HG03139 (cell line): ENCODE measurements at regions not wholly inside any gene's neighbourhood (a gene's known extent, or its start where the extent isn't known, plus 50 kb on each side); places are given as distances from the start of the nearest gene placed in this dataset.
"Not testable (repeated sequence)": the region's sequence is repeated elsewhere in the genome, so short reads cannot be mapped to it uniquely, and the experiment has no call there.

ENCODE experiments used
- ATAC-seq: cut with Tn5 transposase; IDR thresholded peaks from one replicate; pipeline ENCODE4 v1.9.1; 2021; ENCODE audit not compliant: unreplicated experiment

DNA sequence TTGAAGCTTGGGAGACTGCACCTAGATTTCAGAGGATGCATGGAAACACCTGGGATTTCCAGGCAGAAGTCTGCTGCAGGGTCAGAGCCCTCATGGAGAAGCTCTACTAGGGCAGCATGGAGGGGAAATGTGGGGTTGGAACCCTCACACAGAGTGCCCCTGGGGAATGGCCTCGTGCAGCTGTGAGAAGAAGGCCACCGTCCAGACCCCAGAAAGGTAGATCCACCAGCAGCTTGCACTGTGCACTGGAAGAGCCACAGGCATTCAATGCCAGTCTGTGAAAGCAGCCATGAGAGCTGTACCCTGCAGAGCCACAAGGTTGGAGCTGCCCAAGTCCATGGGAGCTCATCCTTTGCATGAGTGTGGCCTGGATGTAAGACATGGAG, 285.3 kb upstream of the FAM174A start:
- no peak for ATAC-seq

- ATAC-seq: no peak
Measured at GRCh38 chr5:100249211-100249883, 285.8 kb upstream of the FAM174A start.

- no peak for ATAC-seq
Measured at GRCh38 chr5:100232736-100233135, 302.4 kb upstream of the FAM174A start.

DNA sequence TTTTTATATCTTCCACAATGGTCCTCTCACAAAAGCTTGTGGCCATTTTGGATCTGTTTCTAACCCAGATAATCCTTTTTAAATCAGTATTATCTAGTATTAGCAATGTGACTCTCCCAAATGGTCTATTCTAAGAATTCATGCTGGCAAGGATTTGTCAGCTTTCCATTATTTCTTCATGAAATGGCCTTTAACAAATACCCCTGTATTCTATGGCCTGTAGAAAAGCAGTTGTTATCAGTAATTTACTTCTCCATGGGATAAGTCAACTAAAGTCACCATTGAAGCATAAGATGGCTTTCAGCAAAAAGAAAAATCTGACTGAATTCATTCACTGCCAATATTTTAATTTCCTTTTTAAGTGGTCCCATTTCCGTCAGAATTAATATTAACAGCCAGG, 346.4 kb upstream of the FAM174A start:
- no peak for ATAC-seq

DNA sequence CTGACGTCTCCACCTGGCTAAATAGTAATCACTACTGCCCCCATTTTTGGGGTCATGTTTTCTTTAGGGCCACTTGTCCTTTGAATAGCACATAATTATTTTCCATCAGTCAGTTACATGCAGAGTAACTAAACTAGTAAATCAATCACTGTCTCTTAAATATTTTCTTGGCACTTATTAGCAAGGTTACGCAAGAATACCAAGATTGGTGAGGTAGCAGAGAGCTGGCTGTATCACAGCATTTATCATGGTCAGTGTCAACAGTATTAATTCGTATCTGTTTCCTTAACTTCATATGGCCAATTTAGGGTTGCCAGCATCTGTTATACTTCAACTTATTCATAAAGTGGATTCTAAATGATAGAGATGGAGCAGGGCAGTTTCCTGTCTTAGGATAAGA, 346.8 kb upstream of the FAM174A start:
- no peak for ATAC-seq

GRCh38 chr5:100186181-100186580, 349.0 kb upstream of the FAM174A start:
- no peak for ATAC-seq

DNA sequence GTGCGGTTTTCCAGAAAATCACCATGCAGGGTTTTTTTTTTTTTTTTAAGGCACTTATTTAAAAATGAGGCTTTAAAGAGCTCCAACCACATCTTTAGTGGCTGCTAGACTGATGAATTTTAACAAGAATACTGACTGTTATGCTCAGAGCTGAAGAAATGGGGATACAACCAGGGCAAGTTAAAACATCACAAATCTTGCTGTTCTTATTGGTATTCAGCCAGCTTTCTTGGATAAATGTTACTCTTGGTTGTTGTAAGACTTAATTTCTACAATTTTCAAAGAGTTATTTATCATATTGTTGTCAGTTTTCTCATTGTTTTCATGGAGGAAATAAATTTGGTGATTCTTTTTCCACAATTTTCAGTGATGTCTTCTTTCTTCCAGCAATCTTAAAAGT, 352.8 kb upstream of the FAM174A start:
- no peak for ATAC-seq

GRCh38 chr5:100175346-100175745, 359.8 kb upstream of the FAM174A start:
- ATAC-seq: no peak

DNA sequence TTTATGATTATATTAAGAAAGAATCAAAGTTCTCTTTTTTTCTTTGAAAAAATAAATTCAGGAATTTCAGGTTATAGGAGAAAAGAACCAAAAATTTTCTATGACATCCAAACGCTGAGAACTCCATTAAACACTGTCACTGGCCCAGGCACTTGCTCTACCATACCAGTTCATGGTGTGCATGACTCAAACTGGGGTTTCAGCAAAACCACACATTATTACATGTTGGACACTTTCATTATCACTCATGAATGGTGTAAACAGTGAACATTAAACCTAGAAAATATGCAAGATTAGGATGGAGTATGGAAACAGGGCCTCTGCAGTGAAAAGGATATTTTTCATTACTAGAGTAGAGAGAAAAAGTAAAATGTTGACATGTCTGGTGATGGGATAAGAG, 369.9 kb upstream of the FAM174A start:
- ATAC-seq: peak; percentile 100

GRCh38 chr5:100161868-100162267, 373.3 kb upstream of the FAM174A start:
- no peak for ATAC-seq

- no peak for ATAC-seq
Measured at GRCh38 chr5:100157066-100157465, 378.1 kb upstream of the FAM174A start.

GRCh38 chr5:100148239-100148638, 386.9 kb upstream of the FAM174A start:
- ATAC-seq: no peak

- ATAC-seq: no peak
Measured at GRCh38 chr5:100142607-100143006, 392.6 kb upstream of the FAM174A start.

DNA sequence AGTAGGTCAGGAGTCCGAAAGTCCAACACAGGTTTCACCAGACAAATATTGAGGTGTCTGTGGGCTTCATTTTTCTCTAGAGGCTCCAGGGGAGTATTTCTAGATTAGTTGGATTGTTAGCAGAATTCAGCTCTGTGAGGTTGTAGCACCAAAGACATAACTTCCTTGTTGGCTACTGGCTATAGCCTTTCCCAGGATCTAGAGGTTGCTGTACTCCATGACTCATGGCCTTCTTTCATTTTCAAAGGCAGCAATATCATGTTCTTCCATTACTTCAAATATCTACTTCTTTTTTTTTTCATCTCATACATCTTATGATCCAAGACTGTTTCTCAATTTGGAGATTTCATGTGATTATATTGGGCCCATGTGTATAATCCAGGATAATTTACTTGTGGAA, 404.0 kb upstream of the FAM174A start:
- ATAC-seq: no peak

DNA sequence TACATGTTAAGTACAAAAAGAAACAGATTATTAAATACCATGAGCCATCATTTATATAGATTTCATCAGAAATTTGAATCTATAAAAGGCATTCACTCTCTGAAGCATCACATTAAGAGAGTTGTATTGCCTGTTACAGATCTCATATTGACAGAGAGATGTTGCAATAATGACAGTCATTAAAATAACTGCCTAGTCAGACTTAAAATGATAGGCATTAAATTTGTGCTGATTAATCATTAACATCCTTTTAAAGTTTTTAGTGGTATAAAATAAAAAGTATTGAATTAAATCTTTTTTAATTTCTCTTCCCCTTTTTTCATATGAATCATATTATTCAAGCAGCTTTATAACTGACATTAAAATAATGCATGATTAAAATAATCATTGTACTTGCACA, 404.9 kb upstream of the FAM174A start:
- no peak for ATAC-seq

GRCh38 chr5:100119903-100120302, 415.3 kb upstream of the FAM174A start:
- no peak for ATAC-seq

DNA sequence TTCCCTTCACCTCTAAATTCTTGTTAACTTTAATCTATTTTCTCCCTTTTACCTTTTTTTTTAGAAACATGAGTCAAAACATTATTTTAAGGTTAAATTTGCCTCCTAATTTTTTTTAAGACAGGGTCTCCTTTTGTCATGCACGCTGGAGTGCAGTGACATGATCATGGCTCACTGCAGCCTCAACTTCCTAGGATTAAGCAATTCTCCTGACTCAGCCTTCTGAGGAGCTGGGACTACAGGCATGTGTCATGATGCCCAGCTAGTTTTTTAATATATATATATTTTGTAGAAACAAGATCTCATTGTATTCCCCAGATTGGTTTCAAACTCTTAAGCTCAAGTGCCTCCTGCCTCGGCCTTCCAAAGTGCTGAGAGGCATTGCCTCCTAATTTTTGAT, 424.7 kb upstream of the FAM174A start:
- ATAC-seq: no peak

- ATAC-seq: no peak
Measured at GRCh38 chr5:100108883-100109282, 426.3 kb upstream of the FAM174A start.

DNA sequence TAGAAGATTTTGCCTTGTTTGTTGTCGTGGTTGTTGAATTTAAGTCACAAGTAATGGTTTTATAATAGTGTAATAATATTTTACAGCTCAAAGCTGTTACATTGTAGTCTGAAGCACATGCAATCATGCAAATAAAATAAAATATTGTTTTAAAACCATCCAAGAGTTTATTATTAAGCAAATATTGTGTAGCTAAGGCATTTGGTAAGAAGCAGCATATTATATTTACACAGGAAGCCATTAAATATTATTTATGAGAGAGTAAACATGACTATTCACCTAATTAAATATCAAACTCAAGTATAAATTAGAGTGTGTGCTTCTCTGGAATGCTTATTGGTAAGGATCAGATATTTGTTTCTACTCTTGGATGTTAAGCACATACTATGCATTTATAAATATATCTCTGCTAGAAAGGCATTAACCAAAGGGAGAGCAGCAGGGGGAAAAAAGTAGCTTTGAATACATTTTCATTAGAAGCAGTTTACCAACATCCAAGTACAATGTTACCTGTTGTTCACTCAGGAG, 431.5 kb upstream of the FAM174A start:
- ATAC-seq: not testable (repeated sequence)

DNA sequence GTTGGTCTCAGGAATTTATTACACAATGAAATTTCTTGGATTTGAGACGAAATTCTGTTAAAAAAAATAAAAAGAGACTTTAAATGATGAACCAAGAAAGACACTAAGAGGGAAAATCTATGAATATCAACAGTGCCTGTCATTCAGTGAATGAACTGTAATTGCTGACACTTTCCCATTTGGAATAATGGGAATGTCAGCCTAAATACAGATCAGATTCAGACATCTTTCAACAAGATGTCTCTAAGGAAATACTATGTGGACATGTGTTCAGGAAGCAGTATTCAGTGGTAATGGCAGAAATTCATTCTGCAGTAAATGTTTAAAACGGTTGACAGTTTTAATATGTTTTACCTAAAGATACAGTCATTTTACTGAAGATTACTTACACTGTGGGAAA, 433.7 kb upstream of the FAM174A start:
- ATAC-seq: not testable (repeated sequence)

- ATAC-seq: not testable (repeated sequence)
Measured at GRCh38 chr5:100096328-100096727, 438.8 kb upstream of the FAM174A start.

- ATAC-seq: not testable (repeated sequence)
Measured at GRCh38 chr5:100080703-100081102, 454.5 kb upstream of the FAM174A start.

GRCh38 chr5:100079163-100079562, 456.0 kb upstream of the FAM174A start:
- ATAC-seq: not testable (repeated sequence)
